ENCODE measurements at regions not wholly inside any gene's neighbourhood (a gene's known extent, or its start where the extent isn't known, plus 50 kb on each side); places are given as distances from the start of the nearest gene placed in this dataset.

- TF ChIP-seq, protein P1, sequence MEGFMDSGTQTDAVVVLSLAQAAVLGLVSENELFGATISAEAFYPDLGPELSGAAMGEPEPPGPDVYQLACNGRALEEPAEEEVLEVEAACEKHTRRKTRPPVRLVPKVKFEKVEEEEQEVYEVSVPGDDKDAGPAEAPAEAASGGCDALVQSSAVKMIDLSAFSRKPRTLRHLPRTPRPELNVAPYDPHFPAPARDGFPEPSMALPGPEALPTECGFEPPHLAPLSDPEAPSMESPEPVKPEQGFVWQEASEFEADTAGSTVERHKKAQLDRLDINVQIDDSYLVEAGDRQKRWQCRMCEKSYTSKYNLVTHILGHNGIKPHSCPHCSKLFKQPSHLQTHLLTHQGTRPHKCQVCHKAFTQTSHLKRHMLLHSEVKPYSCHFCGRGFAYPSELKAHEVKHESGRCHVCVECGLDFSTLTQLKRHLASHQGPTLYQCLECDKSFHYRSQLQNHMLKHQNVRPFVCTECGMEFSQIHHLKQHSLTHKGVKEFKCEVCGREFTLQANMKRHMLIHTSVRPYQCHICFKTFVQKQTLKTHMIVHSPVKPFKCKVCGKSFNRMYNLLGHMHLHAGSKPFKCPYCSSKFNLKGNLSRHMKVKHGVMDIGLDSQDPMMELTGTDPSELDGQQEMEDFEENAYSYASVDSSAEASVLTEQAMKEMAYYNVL (CRISPR knock-in tag; IDR thresholded peaks at IDR 0.05; ENCODE audit: borderline replicate concordance): 0 out of 2 replicates have a peak, but pooled peaks have one; percentile 17
- TF ChIP-seq ZFX (CRISPR knock-in tag; IDR thresholded peaks at IDR 0.05; ENCODE audit: low read depth) (no peak), FOXA1 (IDR thresholded peaks at IDR 0.05) (peak; percentile 79), FOXA1 (CRISPR knock-in tag; IDR thresholded peaks at IDR 0.05) (peak; percentile 95), MIXL1 (CRISPR knock-in tag; IDR thresholded peaks at IDR 0.05) (peak; percentile 92), EHMT2 (IDR thresholded peaks at IDR 0.05; ENCODE audit: borderline replicate concordance, low read depth, low read length) (peak; percentile 73; the same call in 1 of the 2 replicates), KAT7 (CRISPR knock-in tag; IDR thresholded peaks at IDR 0.05; ENCODE audit: borderline replicate concordance) (0 out of 2 replicates have a peak, but pooled peaks have one; percentile 28), ZNF10 (CRISPR knock-in tag; IDR thresholded peaks at IDR 0.05; ENCODE audit: borderline replicate concordance, low read depth) (no peak), CBX2 (IDR thresholded peaks at IDR 0.05; ENCODE audit: low read depth, low read length) (no peak), CBX2 (CRISPR knock-in tag; IDR thresholded peaks at IDR 0.05; ENCODE audit: low read depth) (no peak), ZNF704 (CRISPR knock-in tag; IDR thresholded peaks at IDR 0.05; ENCODE audit: borderline replicate concordance) (no peak), RFX5 (IDR thresholded peaks at IDR 0.05; ENCODE audit: low read depth, low read length) (peak; percentile 77), ZNF788 (CRISPR knock-in tag; IDR thresholded peaks at IDR 0.05; ENCODE audit: borderline replicate concordance) (no peak), ZNF296 (CRISPR knock-in tag; conservative IDR thresholded peaks at IDR 0.05) (no peak), SALL1 (CRISPR knock-in tag; IDR thresholded peaks at IDR 0.05) (peak; percentile 88), GRHL1 (CRISPR knock-in tag; conservative IDR thresholded peaks at IDR 0.05) (no peak), SMC3 (IDR thresholded peaks at IDR 0.05; ENCODE audit: low read length) (peak; percentile 12; the same call in 1 of the 2 replicates), EZH2 (conservative IDR thresholded peaks at IDR 0.05; ENCODE audit: low read depth, low read length) (no peak), ZNF510 (CRISPR knock-in tag; IDR thresholded peaks at IDR 0.05; ENCODE audit: low read depth) (no peak)
- TF ChIP-seq, protein P2, sequence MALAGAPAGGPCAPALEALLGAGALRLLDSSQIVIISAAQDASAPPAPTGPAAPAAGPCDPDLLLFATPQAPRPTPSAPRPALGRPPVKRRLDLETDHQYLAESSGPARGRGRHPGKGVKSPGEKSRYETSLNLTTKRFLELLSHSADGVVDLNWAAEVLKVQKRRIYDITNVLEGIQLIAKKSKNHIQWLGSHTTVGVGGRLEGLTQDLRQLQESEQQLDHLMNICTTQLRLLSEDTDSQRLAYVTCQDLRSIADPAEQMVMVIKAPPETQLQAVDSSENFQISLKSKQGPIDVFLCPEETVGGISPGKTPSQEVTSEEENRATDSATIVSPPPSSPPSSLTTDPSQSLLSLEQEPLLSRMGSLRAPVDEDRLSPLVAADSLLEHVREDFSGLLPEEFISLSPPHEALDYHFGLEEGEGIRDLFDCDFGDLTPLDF (CRISPR knock-in tag; IDR thresholded peaks at IDR 0.05): no peak
- TF ChIP-seq, protein P3, sequence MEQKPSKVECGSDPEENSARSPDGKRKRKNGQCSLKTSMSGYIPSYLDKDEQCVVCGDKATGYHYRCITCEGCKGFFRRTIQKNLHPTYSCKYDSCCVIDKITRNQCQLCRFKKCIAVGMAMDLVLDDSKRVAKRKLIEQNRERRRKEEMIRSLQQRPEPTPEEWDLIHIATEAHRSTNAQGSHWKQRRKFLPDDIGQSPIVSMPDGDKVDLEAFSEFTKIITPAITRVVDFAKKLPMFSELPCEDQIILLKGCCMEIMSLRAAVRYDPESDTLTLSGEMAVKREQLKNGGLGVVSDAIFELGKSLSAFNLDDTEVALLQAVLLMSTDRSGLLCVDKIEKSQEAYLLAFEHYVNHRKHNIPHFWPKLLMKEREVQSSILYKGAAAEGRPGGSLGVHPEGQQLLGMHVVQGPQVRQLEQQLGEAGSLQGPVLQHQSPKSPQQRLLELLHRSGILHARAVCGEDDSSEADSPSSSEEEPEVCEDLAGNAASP (CRISPR knock-in tag; IDR thresholded peaks at IDR 0.05; ENCODE audit: borderline replicate concordance): 0 out of 2 replicates have a peak, but pooled peaks have one; percentile 13
Measured at GRCh38 chr5:56638061-56638621, 177.2 kb upstream of the MAP3K1 start (continued).

Data from HepG2 (cell line).